RCC 7860 (cell line): ENCODE measurements at regions not wholly inside any gene's neighbourhood (a gene's known extent, or its start where the extent isn't known, plus 50 kb on each side); places are given as distances from the start of the nearest gene placed in this dataset.

Experiments used
- DNase-seq: peaks from one replicate; pipeline ENCODE4 v3.0.0-alpha.2; 2015; ENCODE audit warnings: low spot score
- FAIRE-seq: peaks from 2 replicates; lab custom pipeline; 2012; peaks lifted over from hg19 to GRCh38; lab: Jason Lieb, UNC

- DNase-seq (no peak), FAIRE-seq (no peak)
Observed at GRCh38 chr5:8870349-8870958, 675.4 kb downstream of the SEMA5A start.

GRCh38 chr5:8870959-8871355 lies 674.9 kb downstream of the SEMA5A start:
- FAIRE-seq (peak; percentile 64), DNase-seq (no peak)

GRCh38 chr5:8871446-8871845 lies 674.4 kb downstream of the SEMA5A start:
- DNase-seq (no peak), FAIRE-seq (no peak)

- no peak for FAIRE-seq
- no peak for DNase-seq
Observed at GRCh38 chr5:8875722-8876121, 670.2 kb downstream of the SEMA5A start.

GRCh38 chr5:8879248-8879647 lies 666.6 kb downstream of the SEMA5A start:
- FAIRE-seq = no peak

GRCh38 chr5:8884029-8884428 lies 661.8 kb downstream of the SEMA5A start:
- DNase-seq = no peak

More at GRCh38 chr5:8879248-8879647, 666.6 kb downstream of the SEMA5A start:
- DNase-seq = no peak

GRCh38 chr5:8892926-8893325 lies 652.9 kb downstream of the SEMA5A start:
- FAIRE-seq (no peak), DNase-seq (no peak)

More at GRCh38 chr5:8884029-8884428, 661.8 kb downstream of the SEMA5A start:
- FAIRE-seq = no peak

- no peak for DNase-seq
- FAIRE-seq = no peak
Observed at GRCh38 chr5:8894031-8894430, 651.8 kb downstream of the SEMA5A start.

GRCh38 chr5:8895062-8895461 lies 650.8 kb downstream of the SEMA5A start:
- FAIRE-seq (no peak), DNase-seq (no peak)

GRCh38 chr5:8895599-8895998 lies 650.3 kb downstream of the SEMA5A start:
- no peak for DNase-seq
- FAIRE-seq = no peak

- DNase-seq (no peak), FAIRE-seq (no peak)
Observed at GRCh38 chr5:8897316-8897715, 648.6 kb downstream of the SEMA5A start.

- no peak for DNase-seq
- peak; percentile 2 for FAIRE-seq
Observed at GRCh38 chr5:8905021-8905420, 640.9 kb downstream of the SEMA5A start.

GRCh38 chr5:8906303-8906967 lies 639.4 kb downstream of the SEMA5A start:
- FAIRE-seq = no peak
- DNase-seq = peak; percentile 95

- peak; percentile 100 for FAIRE-seq
- peak; percentile 99 for DNase-seq
Observed at GRCh38 chr5:8907168-8907868, 638.6 kb downstream of the SEMA5A start.

GRCh38 chr5:8908055-8908683 lies 637.7 kb downstream of the SEMA5A start:
- FAIRE-seq (peak; percentile 61), DNase-seq (peak; percentile 72)

GRCh38 chr5:8912106-8912505 lies 633.8 kb downstream of the SEMA5A start:
- FAIRE-seq (peak; percentile 91), DNase-seq (peak; percentile 59)

- DNase-seq (no peak), FAIRE-seq (no peak)
Observed at GRCh38 chr5:8913522-8913921, 632.4 kb downstream of the SEMA5A start.

GRCh38 chr5:8919096-8919495 lies 626.8 kb downstream of the SEMA5A start:
- no peak for FAIRE-seq

GRCh38 chr5:8923526-8923925 lies 622.3 kb downstream of the SEMA5A start:
- FAIRE-seq = no peak
- DNase-seq = no peak

More at GRCh38 chr5:8919096-8919495, 626.8 kb downstream of the SEMA5A start:
- DNase-seq = no peak

- DNase-seq (no peak), FAIRE-seq (no peak)
Observed at GRCh38 chr5:8924054-8924793, 621.7 kb downstream of the SEMA5A start.

- FAIRE-seq = no peak
- DNase-seq = no peak
Observed at GRCh38 chr5:8930021-8930420, 615.9 kb downstream of the SEMA5A start.
